A673 (cell line): ENCODE measurements at regions not wholly inside any gene's neighbourhood (a gene's known extent, or its start where the extent isn't known, plus 50 kb on each side); places are given as distances from the start of the nearest gene placed in this dataset.

Experiments
- BruUV-seq: library from RNA; stranded (reverse); fragments of 400-500 nt; replicated peaks from 2 replicates; lab custom pipeline; 2021; lab: Mats Ljungman, UMichigan
- CTCF ChIA-PET: fragments of 300-600 bp; sonication (Branson Sonifier 250); formaldehyde crosslinking; loops from one replicate; lab custom pipeline; 2022; ENCODE audit warnings: antibody characterized with exemption; lab: Charles Lee
- POLR2A ChIA-PET: fragments of 300-600 bp; sonication (Branson Sonifier 250); formaldehyde crosslinking; loops from one replicate; lab custom pipeline; 2022; ENCODE audit warnings: antibody characterized with exemption; ENCODE audit not compliant: low non-redundant PET; lab: Charles Lee
- DNase-seq: peaks from one replicate; pipeline ENCODE4 v3.0.0-alpha.2; 2015; ENCODE audit warnings: low spot score
- H3K27ac ChIP-seq: fragments of 200-600 bp; sonication (generic); 2 replicates; pipeline ENCODE4 v1.5.1; 2016; ENCODE audit warnings: mixed run types, low read depth, mild to moderate bottlenecking, mixed read lengths, antibody characterized with exemption, low read length; ENCODE audit not compliant: poor library complexity, severe bottlenecking
- H3K27me3 ChIP-seq: fragments of 200-600 bp; sonication (generic); replicated peaks from 2 replicates; pipeline ENCODE4 v1.6.1; 2017; ENCODE audit warnings: mixed run types, low read depth, mild to moderate bottlenecking, mixed read lengths, antibody characterized with exemption, low read length; ENCODE audit not compliant: insufficient read depth, poor library complexity
- H3K36me3 ChIP-seq: fragments of 200-600 bp; sonication (generic); 2 replicates; pipeline ENCODE4 v1.6.1; 2016; ENCODE audit warnings: mixed run types, mild to moderate bottlenecking, mixed read lengths, antibody characterized with exemption, low read length; ENCODE audit not compliant: insufficient read depth, poor library complexity, severe bottlenecking
- H3K4me1 ChIP-seq: fragments of 200-600 bp; sonication (generic); 2 replicates; pipeline ENCODE4 v1.6.1; 2017; ENCODE audit warnings: mixed run types, mild to moderate bottlenecking, mixed read lengths, antibody characterized with exemption, low read length; ENCODE audit not compliant: insufficient read depth, poor library complexity, severe bottlenecking
- H3K4me3 ChIP-seq: fragments of 200-600 bp; sonication (generic); 2 replicates; pipeline ENCODE4 v1.5.1; 2016; ENCODE audit warnings: low read depth, mixed run types, mild to moderate bottlenecking, mixed read lengths, low read length; ENCODE audit not compliant: poor library complexity, severe bottlenecking
- H3K9me3 ChIP-seq: fragments of 200-600 bp; sonication (generic); 2 replicates; pipeline ENCODE4 v1.6.1; 2016; ENCODE audit warnings: mixed run types, low read depth, mild to moderate bottlenecking, mixed read lengths, antibody characterized with exemption, low read length; ENCODE audit not compliant: poor library complexity, severe bottlenecking
- CTCF ChIP-seq: fragments of 300-800, 200-600 bp; sonication (generic); conservative IDR thresholded peaks from 2 replicates; pipeline ENCODE4 v1.5.1; 2017; ENCODE audit warnings: low read depth, mild to moderate bottlenecking, antibody characterized with exemption, low read length, moderate library complexity, mixed read lengths
- EZH2 ChIP-seq: fragments of 200-600 bp; sonication (generic); IDR thresholded peaks from 2 replicates; pipeline ENCODE4 v1.6.1; 2017; ENCODE audit warnings: borderline replicate concordance, low read depth, mild to moderate bottlenecking, mixed read lengths, antibody characterized with exemption, low read length; ENCODE audit not compliant: poor library complexity, severe bottlenecking
- intact Hi-C: fragments of 100-400 bp; cut with micrococcal nuclease; formaldehyde crosslinking; loops from one replicate; pipeline ENCODE4 v1.10.0; 2022; ENCODE audit not compliant: unreplicated experiment

GRCh38 chrX:45454290-45454689, 253.6 kb upstream of the DIPK2B start:
- DNase-seq = no peak
- no peaks in the 10 kb centered on the region for H3K27me3 ChIP-seq
- TF ChIP-seq CTCF = no peak
- no peak for TF ChIP-seq EZH2
- no peaks in the 10 kb centered on the region for H3K36me3 ChIP-seq
- no TSS peak for BruUV-seq
- no peak overlapping the region for H3K27ac ChIP-seq
- no peaks in the 10 kb centered on the region for H3K4me1 ChIP-seq
- ChIA-PET CTCF (no interaction called here), POLR2A (no interaction called here)
- no peak overlapping the region for H3K4me3 ChIP-seq
- intact Hi-C loops = no loop called here
- H3K9me3 ChIP-seq = no peaks in the 10 kb centered on the region

DNA sequence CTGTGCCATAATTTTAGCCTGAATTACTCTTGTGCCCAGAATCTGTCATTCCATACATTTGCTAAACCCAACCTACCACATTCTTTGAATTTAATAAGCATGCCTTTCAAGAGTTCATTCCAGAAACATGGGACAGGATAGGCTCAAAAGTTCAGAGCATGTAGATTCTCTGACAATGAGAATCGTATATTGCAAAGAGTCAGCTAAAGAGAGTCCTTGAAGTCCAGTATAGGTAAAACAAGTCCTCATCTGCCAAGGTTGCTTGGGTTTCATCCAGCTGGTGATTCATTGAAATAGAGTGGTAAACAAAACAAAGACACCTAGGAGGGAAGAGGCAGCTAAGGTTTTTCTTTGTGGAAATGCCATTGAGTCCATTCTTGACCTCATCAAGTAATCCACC, 249.3 kb upstream of the DIPK2B start:
- ChIA-PET CTCF (no interaction called here), POLR2A (no interaction called here)

GRCh38 chrX:45447995-45448394, 247.3 kb upstream of the DIPK2B start:
- no peak for DNase-seq
- TF ChIP-seq CTCF (no peak), EZH2 (no peak)
- H3K4me3 ChIP-seq = no peak overlapping the region
- H3K27me3 ChIP-seq = no peaks in the 10 kb centered on the region
- ChIA-PET CTCF (no interaction called here), POLR2A (no interaction called here)
- intact Hi-C loops = no loop called here
- H3K27ac ChIP-seq = no peak overlapping the region
- H3K9me3 ChIP-seq = no peaks in the 10 kb centered on the region
- no peaks in the 10 kb centered on the region for H3K36me3 ChIP-seq
- no peaks in the 10 kb centered on the region for H3K4me1 ChIP-seq
- BruUV-seq = no TSS peak

More for the DNA sequence above, 249.3 kb upstream of the DIPK2B start:
- H3K9me3 ChIP-seq = no peaks in the 10 kb centered on the region
- TF ChIP-seq EZH2 (no peak), CTCF (no peak)
- H3K4me1 ChIP-seq = no peaks in the 10 kb centered on the region
- BruUV-seq = no TSS peak
- intact Hi-C loops = no loop called here
- no peak overlapping the region for H3K4me3 ChIP-seq
- H3K36me3 ChIP-seq = no peaks in the 10 kb centered on the region
- H3K27me3 ChIP-seq = no peaks in the 10 kb centered on the region
- no peak for DNase-seq
- no peak overlapping the region for H3K27ac ChIP-seq
